ENCODE measurements at regions not wholly inside any gene's neighbourhood (a gene's known extent, or its start where the extent isn't known, plus 50 kb on each side); places are given as distances from the start of the nearest gene placed in this dataset.
"Not testable (repeated sequence)": the region's sequence is repeated elsewhere in the genome, so short reads cannot be mapped to it uniquely, and the experiment has no call there.

- DNase-seq (ENCODE audit: low spot score), result no peak
Observed at GRCh38 chr3:125645616-125646015, 50.3 kb upstream of the OSBPL11 start.

GRCh38 chr3:125646581-125646980 lies 51.3 kb upstream of the OSBPL11 start:
- no peak for DNase-seq (ENCODE audit: low spot score)

GRCh38 chr3:125647318-125648014 lies 52.2 kb upstream of the OSBPL11 start:
- DNase-seq (ENCODE audit: low spot score), result no peak

DNA sequence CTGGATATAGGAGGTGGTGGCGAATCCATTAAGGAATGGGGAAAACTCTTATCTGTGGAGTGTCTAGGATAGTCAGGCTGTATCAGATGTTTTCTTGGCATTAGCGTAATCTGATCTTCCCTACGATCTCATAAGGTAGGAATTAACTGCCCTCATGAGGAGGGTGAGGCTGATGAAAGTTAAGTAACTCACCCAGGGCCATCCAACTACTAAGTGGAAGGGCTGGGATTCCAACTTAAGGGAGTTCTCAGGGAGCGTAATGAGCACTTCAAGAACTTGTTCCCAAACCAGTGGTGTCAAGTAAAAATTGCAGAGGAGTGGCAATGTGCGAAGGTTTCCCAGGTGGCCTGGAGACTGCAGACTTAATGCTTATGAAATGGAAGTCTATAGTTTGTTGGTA lies 55.9 kb upstream of the OSBPL11 start:
- no peak for DNase-seq (ENCODE audit: low spot score)

DNA sequence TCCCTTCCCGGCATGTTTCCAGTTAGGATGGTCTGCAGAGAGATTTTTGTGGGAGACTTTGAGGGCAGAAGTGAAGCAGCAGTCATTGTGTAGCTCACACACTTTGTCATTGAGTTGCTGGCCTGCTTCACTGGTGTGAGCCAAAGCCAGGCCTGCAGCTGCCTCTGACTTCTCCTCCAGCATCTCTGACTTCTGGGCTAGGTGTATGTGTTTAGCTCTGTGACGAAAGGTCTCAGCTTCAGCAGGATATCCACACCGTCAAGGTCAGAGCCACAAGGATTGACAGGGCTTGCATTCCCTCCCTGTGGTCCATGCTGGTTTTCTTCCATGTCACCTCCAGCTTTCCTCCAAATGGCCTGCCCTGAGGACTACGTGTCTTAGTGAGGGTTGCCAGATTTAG lies 57.1 kb upstream of the OSBPL11 start:
- no peak for DNase-seq (ENCODE audit: low spot score)

DNA sequence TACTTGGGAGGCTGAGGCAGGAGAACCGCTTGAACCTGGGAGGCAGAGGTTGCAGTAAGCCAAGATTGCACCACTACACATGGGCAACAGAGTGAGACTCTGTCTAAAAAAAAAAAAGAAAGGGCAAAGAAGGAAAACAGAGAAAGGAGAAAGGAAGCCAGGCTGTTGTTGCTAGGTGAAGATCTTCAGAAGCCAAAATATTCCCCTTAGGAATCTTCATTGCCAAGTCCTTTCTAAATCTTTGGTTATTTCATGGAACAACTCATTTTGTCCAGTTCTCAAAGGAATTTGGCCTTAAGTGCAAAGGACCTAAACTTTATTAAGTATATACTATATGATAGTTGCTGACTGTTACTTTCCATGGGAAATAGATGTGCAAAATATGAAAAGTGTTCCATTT lies 59.2 kb upstream of the OSBPL11 start:
- peak; percentile 24 for DNase-seq (ENCODE audit: low spot score)

DNA sequence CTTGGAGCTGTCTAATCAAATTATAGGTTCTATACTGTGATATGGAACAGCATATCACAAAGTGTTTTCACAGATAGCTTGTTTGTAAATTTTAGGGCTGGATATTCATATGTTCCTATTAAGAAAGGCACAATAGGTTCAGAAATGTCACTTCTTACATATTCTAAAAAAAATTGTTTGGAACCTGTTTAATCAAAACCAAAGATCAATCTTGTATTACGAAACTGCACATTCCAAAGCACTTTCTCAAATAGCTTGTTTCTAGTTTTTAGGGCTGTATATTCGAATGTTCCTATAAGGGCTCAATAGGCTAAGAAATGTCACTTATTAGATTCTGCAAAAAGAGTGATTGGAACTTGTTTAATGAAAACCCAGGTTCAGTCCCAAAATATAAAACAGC lies 67.4 kb upstream of the OSBPL11 start:
- DNase-seq (ENCODE audit: low spot score), result no peak

- no peak for DNase-seq (ENCODE audit: low spot score)
Observed at GRCh38 chr3:125670352-125670751, 75.1 kb upstream of the OSBPL11 start.

- DNase-seq (ENCODE audit: low spot score), result no peak
Observed at GRCh38 chr3:125670945-125671344, 75.6 kb upstream of the OSBPL11 start.

DNA sequence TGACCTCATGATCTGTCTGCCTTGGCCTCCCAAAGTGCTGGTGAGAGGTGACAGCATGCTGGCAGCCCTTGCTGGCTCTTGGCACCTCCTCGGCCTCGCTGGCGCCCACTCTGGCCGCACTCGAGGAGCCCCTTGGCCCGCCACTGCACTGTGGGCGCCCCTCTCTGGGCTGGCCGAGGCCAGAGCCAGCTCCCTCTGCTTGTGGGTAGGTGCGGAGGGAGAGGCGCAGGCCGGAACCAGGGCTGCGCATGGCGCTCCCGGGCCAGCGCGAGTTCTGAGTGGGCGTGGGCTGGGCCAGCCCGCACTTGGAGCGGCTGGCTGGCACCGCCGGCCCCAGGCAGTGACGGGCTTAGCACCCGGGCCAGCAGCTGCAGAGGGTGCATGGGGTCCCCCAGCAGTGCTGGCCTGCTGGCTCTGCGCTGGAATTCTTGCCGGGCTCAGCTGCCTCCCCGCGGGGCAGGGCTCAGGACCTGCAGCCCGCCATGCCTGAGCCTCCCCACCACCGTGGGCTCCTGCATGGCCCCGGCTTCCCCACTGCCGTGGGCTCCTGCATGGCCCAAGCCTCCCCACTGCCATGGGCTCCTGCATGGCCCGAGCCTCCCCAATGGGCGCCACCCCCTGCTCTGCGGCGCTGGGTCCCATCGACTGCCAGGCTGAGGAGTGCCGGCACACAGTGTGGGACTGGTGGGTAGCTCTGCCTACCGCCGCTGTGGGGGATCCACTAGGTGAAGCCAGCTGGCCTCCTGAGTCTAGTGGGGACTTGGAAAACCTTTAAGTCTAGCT lies 76.4 kb upstream of the OSBPL11 start:
- no peak for DNase-seq (ENCODE audit: low spot score)

- no peak for DNase-seq (ENCODE audit: low spot score)
Observed at GRCh38 chr3:125675791-125676190, 80.5 kb upstream of the OSBPL11 start.

DNA sequence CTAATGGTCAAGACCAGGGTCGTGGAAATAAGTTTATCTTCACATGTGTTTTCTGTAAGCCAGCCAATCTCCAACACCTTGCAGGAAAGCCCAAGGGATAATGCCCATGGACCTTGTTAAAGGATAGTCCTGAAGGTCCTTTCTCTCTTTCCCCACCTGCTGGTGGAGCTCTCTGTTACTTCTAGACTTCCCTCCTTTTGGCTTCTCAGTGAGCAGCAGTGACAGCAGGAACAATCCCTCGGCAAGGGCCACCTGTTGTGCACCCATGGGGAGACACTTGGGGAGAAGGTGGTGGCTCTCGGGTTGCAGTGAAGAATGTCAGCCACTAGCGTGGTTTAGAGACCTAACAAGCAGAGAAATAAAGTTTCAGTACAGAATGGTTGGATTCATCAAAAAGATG lies 84.0 kb upstream of the OSBPL11 start:
- no peak for DNase-seq (ENCODE audit: low spot score)

GRCh38 chr3:125681146-125681545 lies 85.8 kb upstream of the OSBPL11 start:
- no peak for DNase-seq (ENCODE audit: low spot score)

DNA sequence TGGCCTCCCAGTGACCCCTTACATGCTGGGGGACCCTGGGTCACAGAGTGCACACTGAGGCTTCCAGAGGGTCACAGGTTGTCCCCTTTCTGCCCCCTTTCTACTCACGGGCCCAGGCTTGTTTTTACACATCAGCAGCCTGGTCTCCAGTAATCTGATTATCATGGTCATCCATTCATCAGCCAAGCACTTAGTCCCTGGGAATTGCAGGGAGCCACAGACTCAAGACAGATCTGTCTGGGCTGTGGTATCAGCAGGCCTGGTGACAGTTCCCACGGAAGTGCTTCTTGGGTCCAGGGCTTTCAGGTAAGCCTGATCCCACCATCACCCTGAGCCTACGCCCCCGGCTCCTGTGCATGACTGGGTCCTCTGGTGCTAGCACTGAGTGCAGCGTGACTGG lies 86.6 kb upstream of the OSBPL11 start:
- DNase-seq (ENCODE audit: low spot score), result not testable (repeated sequence)

DNA sequence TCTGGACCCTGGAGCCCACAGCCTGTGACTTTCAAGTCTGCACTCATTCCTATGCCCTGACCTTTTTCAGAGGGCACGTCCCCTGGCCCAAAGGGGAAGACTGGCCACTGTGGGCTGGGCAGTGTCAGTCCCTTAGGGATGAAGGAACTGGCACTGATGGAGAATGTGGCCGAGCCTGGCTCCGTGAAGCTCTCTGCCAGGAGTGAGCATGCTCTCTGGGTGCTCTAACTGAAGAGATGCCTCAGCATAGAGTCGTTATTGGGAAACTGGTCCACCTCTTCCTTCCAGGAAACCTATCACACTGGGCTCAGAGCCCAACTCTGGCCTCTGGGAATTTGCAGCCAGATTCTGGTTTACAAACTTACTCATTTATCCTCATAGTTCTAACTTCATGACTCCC lies 87.3 kb upstream of the OSBPL11 start:
- DNase-seq (ENCODE audit: low spot score), result not testable (repeated sequence)

- DNase-seq (ENCODE audit: low spot score), result peak; percentile 12
Observed at GRCh38 chr3:125683067-125683829, 88.0 kb upstream of the OSBPL11 start.

- DNase-seq (ENCODE audit: low spot score), result peak; percentile 1
Observed at GRCh38 chr3:125684199-125684598, 88.9 kb upstream of the OSBPL11 start.

DNA sequence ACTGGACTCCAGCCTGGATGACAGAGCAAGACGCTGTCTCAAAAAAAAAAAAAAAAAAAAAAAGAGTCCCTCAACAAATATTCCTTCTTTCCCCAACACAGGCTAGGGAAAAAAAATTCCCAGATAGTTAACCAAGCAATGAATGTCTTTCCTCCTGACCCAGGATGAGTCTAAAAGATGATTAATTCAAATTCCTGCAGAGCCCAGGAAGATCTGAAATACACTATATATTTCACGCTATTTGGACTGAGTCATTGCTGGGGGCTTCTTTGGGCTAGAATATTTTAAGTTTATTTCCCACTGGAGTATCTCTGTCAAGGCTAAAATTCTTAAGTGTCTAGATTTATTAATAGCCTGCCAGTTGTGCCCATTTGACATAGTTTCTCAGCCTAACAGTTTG lies 90.4 kb upstream of the OSBPL11 start:
- DNase-seq (ENCODE audit: low spot score), result not testable (repeated sequence)

DNA sequence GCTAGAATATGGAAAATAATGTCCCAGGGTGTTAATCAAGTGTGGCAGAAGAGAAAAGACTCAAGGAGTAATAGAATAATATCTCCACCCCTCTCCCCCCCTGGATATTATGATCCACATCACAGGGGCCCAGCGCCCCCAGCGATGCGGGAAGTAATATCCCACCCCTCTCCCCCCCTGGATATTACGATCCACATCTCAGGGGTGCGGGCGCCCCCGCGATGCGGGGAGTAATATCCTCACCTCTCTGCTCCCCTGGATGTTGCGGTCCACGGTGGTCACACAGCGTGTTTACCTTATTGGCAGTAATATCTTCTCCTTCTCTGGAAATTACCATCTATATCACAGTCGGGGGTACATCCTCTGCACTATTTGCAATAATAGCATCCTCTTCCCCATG lies 97.1 kb upstream of the OSBPL11 start:
- no peak for DNase-seq (ENCODE audit: low spot score)

GRCh38 chr3:125693887-125694286 lies 98.6 kb upstream of the OSBPL11 start:
- no peak for DNase-seq (ENCODE audit: low spot score)

- DNase-seq (ENCODE audit: low spot score), result no peak
Observed at GRCh38 chr3:125694761-125695294, 99.5 kb upstream of the OSBPL11 start.

GRCh38 chr3:125695688-125696087 lies 100.4 kb upstream of the OSBPL11 start:
- no peak for DNase-seq (ENCODE audit: low spot score)

GRCh38 chr3:125697126-125697525 lies 101.8 kb upstream of the OSBPL11 start:
- not testable (repeated sequence) for DNase-seq (ENCODE audit: low spot score)

Data from pons (tissue), 1 donor.